GM21786 (cell line): ENCODE measurements at regions not wholly inside any gene's neighbourhood (a gene's known extent, or its start where the extent isn't known, plus 50 kb on each side); places are given as distances from the start of the nearest gene placed in this dataset.

Experiments
- ATAC-seq: cut with Tn5 transposase; IDR thresholded peaks from one replicate; pipeline ENCODE4 v1.9.1; 2021; ENCODE audit not compliant: unreplicated experiment

DNA sequence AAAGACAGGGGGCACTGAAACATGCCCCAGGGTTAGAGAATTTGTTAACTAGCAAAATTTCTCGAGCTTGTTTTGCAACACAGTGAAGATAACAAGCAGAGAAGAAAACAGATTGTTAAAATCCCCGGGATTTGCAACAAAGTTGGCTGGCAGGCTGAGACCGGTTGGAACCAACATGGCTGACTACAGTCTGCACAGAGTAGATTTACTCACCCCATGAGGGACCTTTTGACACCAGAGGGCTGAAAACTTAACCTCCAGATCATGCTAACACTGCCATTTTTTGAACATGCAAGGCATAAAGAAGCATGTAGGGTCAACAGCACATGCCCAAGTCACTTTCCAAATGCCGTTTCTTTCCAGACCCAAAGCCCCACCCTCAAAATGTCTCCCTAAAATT is 95.2 kb upstream of the TMEM26 start:
- no peak for ATAC-seq

DNA sequence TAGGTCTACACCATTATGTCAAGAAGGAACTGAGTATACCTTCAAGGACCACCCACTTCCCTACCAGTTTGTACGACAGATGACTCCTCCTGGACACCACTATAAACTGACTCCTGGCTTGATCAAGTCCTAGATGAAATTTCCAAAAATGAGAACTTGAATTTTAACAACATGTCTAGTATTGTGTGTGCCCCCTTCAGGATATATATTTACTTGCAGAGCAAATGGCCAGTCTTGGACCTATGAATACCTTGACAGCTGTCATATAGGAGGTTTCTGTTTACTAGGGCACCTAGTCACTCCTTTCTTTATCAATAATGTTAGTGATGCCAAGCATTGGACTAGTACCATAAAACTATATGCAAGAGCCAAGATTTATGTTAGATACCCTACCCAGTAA is 94.1 kb upstream of the TMEM26 start:
- ATAC-seq, result no peak

DNA sequence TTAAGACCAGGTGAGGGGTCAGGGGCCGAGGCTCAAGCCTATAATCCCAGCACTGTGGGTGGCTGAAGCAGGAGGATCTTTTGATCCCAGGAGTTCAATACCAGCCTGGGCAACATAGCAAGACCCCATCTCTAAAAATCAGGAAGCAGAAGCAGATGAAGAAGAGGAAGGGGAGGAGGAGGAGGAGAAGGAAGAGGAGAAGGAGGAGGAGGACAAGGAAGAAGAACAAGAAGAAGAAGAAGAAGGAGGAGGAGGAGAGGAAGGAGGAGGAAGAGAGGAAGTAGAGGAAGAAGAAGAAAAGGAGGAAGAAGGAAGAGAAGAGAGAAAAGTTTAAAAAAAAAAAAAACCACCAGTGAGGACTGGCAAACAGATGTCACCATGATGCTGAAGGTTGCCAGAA is 92.0 kb upstream of the TMEM26 start:
- no peak for ATAC-seq

DNA sequence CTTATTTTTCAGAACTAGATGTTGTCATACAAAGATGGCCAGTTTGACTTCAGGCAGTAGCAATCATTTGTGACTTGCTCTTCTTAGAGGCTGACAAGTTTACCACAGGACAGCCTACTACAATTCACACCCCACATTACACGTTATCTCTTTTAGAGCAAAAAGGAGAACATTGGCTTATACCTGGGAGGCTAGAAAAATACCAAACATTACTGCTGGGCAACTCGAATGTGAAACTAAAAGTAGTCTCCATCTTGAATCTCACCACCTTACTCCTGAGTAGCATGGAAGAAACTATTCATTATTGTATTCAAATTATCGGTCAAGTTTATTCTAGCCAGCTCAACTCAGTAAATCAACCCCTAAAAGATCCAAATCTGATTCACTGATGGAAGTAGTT is 90.7 kb upstream of the TMEM26 start:
- no peak for ATAC-seq

DNA sequence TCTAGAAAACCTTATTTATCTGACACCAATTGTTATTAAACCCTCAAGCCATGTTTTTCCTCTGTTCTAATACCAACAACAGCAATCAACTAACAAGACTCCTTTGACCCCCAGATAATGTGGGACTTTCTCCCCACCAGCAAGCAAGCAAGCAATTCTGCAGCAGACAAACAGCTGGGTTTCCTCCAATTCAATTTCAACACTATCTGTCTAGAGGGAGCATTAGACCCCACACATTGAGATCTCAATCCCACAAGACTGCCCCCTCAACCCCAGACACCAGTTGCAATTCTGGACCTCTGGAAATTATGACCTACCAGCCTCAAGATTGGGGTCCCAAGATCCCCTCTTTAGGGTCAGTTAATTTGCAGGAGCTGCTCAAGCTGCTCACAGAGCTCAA is 89.4 kb upstream of the TMEM26 start:
- ATAC-seq, result no peak

DNA sequence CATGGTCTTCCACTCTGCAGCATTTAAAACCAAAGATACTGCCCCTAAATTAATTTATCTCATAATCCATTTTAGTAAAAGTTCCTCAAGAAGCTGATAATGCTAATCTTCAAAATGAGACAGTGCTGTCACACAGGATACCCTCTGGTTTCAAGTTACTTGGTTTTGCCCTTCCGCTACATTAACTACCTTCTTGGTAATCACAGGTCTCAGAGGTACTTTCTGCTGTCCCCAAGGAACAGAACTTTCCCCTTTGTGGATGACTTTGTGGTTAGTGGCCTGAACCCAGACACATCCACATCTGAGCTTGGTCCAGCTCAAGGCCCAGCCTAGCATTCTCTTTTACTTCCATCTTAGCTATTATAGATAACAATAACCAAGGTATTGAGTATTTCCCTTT is 88.8 kb upstream of the TMEM26 start:
- ATAC-seq, result peak; percentile 57

DNA sequence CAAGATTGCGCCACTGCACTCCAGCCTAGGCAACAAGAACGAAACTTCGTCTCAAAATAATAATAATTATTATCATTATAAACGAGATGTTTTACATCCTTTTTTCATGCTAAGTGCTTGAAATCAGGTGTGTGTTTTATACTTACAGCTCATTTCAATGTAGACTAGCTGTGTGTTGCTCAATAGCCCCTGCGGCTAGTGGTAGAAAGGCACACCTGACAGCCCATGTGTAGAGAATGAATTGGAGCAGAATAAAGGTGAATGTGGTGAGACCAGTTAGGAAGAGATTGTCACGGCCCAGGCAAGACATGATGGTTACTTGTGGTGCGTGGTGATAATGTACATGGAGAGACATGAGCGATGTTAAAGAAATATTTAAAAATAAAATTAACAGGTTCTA is 86.7 kb upstream of the TMEM26 start:
- ATAC-seq, result no peak

DNA sequence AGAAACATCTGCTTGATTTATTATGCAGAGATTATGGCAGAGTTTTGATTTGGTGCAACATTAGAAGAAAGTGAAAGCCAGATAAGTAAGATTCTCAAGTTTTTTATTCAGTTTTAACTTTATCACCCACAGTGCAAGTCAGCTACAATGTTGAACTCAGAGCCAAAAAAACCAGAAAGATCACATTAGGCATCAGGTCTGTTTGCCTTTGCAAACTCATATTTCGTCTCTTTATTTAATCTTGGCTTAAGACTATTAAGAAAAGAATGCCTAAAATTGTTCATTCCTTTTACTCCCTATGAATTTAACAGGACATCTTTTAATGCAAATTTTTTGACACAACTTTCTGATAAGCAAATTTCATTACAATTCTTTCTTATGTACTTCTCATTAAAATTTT is 76.0 kb upstream of the TMEM26 start:
- no peak for ATAC-seq

DNA sequence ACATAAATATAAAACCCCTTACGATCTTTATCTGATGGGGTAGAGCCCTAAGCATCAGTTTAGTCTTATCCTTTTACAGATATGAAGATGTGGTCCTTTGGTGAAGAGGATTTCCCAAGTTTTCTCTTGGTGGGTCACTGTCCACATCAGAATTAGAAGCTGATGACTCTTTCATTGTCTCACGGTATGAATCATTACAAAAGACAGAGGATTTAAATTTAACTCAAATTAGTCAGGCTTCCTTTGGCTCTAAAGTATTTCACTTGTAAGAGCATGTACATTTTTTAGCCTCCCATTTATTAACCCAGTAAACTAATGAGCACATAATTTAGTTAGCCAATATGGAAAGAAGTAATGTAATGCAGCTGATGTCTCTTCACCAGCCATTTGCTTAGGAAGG is 49.9 kb upstream of the TMEM26 start:
- no peak for ATAC-seq
